Adrenal gland (tissue), 5 donors: ENCODE measurements at regions not wholly inside any gene's neighbourhood (a gene's known extent, or its start where the extent isn't known, plus 50 kb on each side); places are given as distances from the start of the nearest gene placed in this dataset.

Experiments used
- CTCF ChIP-seq, 6 experiments: fragments of 450-650 bp in 4 of 6; fragments of 200-600 bp in 2 of 6; sonication (generic) in 1 of 6; IDR thresholded peaks; 1 replicate in 5 of 6; 2 replicates in 1 of 6; pipeline versions ENCODE4 v1.5.1 to v1.8.0; 2016 to 2021; ENCODE audit warnings: antibody characterized with exemption in 6 of 6, mild to moderate bottlenecking in 2 of 6, moderate library complexity in 1 of 6
- POLR2A ChIP-seq, 2 donors: fragments of 450-650 bp; IDR thresholded peaks; one replicate each; pipeline ENCODE4 v1.6.1; 2017; ENCODE audit warnings: antibody characterized with exemption in 2 of 2, mild to moderate bottlenecking in 2 of 2, moderate library complexity in 1 of 2
- donor health status: DM: no; HTN: no; CAD: no.

GRCh38 chr17:71632328-71632727 lies 488.5 kb upstream of the SOX9 start:
- TF ChIP-seq CTCF (IDR thresholded peaks at IDR 0.05) (no peak), POLR2A (IDR thresholded peaks at IDR 0.05) (no peak)
